LHCN-M2 (cell line): ENCODE measurements at regions not wholly inside any gene's neighbourhood (a gene's known extent, or its start where the extent isn't known, plus 50 kb on each side); places are given as distances from the start of the nearest gene placed in this dataset.
A peak's percentile ranks its signal among the peaks of the same experiment; 100 is the strongest.
"Not testable (repeated sequence)": the region's sequence is repeated elsewhere in the genome, so short reads cannot be mapped to it uniquely, and the experiment has no call there.

Source experiments
- DNase-seq: peaks from one replicate; pipeline ENCODE4 v3.0.0-alpha.2; 2012; ENCODE audit warnings: low read depth

GRCh38 chr14:55893705-55894104 lies 224.5 kb upstream of the PELI2 start:
- no peak for DNase-seq

- DNase-seq: no peak
Observed at GRCh38 chr14:55897031-55897430, 221.2 kb upstream of the PELI2 start.

- DNase-seq: no peak
Observed at GRCh38 chr14:55898938-55899337, 219.3 kb upstream of the PELI2 start.

DNA sequence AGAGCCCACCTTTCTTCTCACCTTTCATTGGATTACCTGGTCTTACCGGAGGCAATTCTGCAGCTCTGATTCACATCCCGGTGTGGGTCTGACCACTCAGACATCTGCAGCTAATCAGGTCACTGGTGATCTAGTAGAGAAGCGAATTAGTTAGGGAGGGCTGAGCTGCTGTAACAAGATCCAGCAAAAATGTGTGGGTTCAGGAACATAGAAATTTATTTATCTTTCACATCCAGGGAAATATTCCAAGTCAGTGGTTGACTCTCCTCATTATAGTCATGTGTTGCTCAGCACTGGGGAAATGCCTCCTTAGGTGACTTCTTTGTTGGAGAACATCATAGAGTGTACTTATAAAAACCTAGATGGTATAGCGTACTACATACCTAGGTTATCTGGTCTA lies 218.7 kb upstream of the PELI2 start:
- DNase-seq: no peak

GRCh38 chr14:55900749-55901148 lies 217.5 kb upstream of the PELI2 start:
- DNase-seq: no peak

GRCh38 chr14:55901291-55901690 lies 216.9 kb upstream of the PELI2 start:
- DNase-seq: no peak

DNA sequence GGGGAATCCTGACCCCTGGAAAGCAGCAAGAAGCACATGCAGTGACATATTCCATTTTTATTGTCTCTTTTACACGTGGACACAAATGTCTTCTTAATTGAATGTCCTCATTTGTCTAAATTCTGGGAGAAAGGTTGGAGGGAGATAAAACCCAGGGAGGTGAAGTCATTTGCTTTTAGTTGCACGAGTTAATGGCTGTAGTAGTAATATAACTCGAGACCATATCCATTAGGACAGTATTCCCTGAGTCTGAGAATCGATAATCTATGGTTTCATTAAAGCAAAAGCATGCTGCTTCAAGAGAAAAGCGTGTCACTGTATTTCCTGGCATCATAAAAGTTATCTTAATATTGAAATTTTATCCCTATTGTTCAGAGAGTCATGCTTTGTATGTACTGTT lies 216.0 kb upstream of the PELI2 start:
- no peak for DNase-seq

DNA sequence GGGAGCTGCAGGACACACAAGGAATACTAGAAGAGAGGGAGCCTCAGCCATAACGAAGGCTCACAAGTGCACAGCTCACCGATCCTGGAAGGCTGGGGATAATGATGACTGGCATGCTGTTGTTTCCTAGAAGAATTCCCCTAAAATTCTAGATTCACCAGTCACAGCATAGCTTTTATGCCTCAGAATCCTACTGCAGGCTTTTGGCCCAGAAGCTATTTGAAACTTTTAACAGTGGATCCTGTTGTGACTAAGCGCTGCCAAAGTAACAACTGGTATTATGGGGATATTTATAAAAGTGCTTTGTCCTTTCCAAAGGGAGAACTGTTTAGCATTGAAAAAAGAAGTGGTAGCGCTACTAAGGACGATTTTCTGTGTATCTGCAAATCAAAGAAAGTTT lies 214.1 kb upstream of the PELI2 start:
- DNase-seq: no peak

DNA sequence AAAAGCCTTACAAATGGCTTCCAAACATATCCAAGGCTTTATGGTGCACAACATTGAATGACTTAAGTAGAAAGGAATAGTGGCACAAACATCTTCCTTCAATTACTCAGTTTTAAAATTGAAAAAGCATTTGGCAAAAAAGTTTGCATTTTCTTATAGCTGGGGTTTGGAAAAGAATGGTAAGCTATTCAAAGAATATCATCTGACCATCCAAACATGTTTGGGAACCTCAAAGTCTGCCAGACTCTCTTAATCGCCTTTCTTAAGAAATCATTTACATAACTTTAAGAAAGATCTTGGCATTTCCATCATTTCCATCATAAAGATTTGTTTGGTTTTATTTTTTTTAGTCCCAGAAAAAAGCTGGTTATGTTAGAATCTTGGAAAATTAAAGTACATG lies 210.1 kb upstream of the PELI2 start:
- no peak for DNase-seq

- no peak for DNase-seq
Observed at GRCh38 chr14:55909879-55910278, 208.3 kb upstream of the PELI2 start.

DNA sequence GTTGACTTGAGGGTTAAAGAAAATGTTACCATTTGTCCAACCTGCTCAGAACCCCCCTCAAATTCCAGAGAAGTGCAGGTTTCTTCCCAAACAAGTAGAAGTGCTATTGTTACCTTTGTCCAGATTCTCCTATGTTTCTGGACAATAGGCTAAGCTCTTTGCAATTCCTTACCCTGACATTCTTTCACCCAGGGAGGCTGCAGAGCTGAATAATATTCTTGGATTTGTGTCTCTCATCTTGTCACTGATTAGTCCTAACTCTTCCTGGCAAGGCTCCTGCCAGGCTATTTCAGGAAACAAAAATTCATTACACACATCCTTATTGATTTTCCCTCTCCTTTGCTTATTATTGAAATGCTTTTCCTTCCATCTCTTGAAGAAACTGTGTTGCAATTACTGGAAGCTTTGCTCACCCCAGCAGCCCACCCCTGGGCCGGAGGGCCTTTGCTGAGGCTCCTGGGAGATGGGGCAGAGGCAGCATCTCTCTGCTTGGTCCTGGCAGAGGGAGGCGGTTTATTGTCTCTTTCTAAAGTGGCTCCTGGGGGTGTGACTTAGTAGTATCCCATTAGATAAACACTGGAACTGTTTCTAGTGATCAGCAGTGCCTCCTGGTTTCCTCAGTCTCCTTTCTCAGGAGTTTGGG lies 207.5 kb upstream of the PELI2 start:
- no peak for DNase-seq

- no peak for DNase-seq
Observed at GRCh38 chr14:55911776-55912175, 206.4 kb upstream of the PELI2 start.

DNA sequence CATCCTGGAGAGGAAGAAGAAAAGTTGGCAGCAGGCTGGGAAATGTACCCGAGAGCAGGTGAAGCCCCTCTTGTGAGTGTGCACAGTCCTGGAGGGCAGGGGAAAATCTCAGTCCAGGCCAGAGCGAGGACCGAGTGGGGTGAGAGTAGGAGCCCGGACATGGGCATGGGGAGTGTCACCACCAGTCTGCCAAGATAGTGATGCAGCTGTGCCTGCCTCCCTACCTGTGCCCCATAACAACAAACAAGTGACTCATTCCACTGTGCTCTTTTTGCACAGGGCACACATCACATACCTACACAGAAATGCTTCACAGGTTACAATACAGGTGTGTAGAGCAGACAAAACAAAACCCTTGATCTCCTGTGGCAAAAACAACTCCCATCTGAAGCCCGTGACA lies 205.9 kb upstream of the PELI2 start:
- no peak for DNase-seq

DNA sequence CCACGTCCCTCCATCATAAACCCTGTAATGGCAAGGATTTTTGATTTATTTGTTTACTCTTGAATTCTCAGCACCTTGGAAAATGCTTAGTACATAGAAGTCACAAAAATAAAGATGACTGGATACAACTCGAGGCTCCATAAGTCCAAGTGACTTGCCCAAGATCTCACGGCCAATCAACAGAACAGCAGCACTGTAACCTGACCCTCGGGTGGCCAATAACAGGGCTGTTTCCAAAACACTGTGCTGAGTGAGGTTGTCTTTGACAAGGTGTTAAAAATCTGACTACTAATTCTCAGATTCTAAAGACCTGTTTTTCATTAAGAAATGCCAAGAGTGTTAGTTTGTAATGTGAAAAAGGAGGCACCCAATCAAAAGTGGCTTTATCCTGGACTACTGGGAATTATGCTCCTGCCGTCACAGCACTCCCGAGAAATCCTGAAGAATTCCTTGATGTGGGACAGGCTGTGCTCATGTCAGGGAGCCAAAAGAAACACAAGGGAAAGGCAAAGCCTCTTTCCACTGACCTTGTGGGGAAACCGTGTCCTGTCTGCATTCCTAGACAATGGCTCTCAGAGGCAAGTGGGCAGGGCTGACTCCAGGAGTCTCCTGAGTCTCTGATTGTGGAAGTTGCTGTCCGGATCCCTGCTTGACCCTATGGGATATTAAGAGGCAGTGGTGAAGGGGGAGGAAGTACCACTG lies 204.7 kb upstream of the PELI2 start:
- peak; percentile 36 for DNase-seq

DNA sequence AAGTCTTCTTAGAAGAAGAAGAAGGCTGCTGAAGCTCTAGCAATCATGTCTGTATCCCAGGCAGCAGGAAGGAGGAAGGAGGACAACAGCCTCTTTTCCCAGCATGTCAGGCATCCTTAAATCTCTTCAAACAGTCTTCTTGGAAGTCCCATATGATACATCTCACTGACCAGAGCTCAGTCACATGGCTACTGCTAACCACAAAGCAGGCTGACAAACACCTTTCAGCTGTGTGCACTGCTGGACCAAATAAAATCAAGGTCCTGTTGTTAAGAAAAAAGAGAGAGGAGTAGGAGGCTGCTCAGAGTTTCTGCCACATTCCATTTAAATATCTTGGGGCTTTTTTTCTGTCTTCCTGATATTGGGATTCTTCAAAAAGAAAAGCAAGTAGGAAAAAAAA lies 203.4 kb upstream of the PELI2 start:
- no peak for DNase-seq

DNA sequence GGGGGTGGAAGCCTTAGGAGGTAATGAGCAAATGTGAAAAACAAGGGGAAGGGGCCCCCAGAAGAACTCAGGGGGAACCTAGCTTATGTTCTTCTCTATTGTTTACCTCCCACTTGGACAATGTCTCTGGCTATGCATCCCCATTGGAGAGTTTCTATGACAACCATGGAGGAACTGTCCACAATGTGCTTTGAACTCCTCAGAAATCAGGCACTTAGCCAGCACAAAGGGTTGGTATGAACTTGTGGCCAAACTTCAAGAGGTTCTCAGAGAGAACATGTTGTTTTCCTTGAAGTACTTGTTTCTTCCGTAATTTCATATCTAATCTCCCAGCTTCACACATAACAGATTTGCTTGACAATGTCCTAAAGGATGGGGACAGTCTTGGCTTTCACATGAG lies 202.8 kb upstream of the PELI2 start:
- DNase-seq: no peak

- not testable (repeated sequence) for DNase-seq
Observed at GRCh38 chr14:55919800-55920199, 198.4 kb upstream of the PELI2 start.

DNA sequence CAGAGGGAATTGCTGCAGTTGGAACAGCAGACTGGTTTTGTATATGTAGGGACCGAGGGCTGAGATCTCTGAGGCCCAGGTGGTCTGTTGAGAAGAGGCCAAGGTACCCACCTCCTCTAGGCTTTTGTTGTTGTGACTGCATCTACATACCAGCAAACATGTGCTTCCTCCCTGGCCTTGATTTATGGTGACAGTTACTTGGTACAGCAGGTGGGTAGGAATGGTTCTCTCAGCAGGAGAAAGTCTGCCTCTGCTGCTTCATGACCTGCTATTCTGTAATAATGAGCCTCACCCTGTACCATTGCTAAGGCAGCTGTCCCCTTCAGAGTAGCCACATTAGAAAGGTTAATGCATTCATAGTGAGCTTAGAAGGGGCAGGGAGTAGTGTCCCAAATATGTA lies 196.7 kb upstream of the PELI2 start:
- no peak for DNase-seq

GRCh38 chr14:55926007-55926406 lies 192.2 kb upstream of the PELI2 start:
- no peak for DNase-seq

DNA sequence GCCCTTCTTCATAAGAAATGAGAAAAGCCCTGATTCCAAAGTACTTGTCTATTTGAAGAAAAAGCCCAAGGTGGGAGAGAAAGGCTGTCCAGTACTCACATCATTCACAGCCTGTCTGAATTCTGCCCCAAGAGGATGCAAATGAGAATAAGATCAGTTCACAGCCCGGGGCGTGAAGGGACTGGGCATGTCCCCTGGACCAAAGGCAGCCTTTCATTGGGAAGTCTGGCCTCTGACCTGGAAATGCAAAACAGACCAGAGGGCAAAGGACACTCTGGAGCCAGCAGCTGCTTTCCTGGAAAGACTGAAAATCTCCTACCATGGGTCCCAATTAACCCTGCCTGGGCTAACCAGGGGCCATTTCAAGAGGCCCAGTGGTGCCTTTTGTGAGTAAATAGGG lies 191.2 kb upstream of the PELI2 start:
- DNase-seq: no peak

- DNase-seq: no peak
Observed at GRCh38 chr14:55928276-55928675, 189.9 kb upstream of the PELI2 start.

DNA sequence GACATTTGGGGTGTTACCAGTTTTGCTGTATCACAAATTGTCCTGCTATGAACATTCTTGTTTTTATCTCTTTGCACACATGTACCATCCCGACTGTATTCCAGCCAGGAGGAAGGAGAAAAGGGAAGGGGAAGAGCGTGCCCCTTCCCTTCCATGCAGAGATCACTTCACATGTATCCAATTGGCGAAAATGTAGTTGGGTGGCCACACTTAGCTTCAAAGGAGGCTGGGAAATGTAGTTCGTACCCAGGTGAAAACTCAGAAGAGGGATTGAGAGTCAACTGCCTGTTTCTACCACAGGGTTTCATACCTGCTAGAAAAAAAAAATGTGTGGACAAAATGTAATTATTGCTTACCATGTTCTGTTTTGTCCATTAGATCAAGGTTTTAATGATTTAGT lies 189.1 kb upstream of the PELI2 start:
- DNase-seq: no peak

- DNase-seq: no peak
Observed at GRCh38 chr14:55930016-55930784, 188.0 kb upstream of the PELI2 start.
